GM21825 (cell line): ENCODE measurements at regions not wholly inside any gene's neighbourhood (a gene's known extent, or its start where the extent isn't known, plus 50 kb on each side); places are given as distances from the start of the nearest gene placed in this dataset.

Experiments
- ATAC-seq: cut with Tn5 transposase; IDR thresholded peaks from one replicate; pipeline ENCODE4 v1.9.1; 2021; ENCODE audit warnings: mild to moderate bottlenecking, moderate library complexity; ENCODE audit not compliant: unreplicated experiment

DNA sequence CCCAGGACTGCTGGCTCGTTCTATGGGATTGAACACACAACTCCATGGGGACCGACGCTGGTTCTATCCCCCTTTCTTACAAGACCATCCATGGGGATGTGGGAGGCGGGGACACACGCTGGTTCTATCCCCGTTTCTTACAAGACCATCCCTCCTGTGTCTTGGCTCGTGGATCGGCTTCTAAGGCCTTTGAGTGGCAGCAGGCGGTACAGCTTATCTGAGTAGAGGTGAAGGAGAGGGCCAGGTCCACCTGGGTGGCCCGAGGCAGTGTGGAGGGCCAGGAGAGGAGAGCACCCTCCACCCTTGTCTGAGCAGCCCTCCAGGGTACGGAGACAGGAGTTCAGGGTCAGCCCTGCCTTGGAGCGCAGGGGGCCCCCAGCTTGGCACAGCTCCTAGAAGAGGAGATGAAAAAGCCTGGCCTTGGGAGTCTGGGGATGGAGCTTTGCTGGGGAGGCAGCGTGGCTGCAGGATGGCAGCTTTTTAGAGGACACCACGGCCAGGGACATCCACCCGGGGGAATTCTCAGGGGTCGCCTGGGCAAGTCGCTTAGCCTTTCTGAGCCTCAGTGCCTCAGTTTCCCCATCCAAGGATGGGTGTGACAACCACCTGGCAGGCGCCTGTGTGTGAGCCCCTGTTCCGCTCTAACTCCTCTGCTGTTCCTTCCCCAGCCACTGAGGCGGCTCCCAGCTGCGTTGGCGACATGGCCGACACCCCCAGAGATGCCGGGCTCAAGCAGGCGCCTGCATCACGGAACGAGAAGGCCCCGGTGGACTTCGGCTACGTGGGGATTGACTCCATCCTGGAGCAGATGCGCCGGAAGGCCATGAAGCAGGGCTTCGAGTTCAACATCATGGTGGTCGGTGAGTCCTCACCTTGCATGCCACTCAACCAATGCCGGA lies 341.0 kb downstream of the SEC14L1 start:
- ATAC-seq, result no peak

DNA sequence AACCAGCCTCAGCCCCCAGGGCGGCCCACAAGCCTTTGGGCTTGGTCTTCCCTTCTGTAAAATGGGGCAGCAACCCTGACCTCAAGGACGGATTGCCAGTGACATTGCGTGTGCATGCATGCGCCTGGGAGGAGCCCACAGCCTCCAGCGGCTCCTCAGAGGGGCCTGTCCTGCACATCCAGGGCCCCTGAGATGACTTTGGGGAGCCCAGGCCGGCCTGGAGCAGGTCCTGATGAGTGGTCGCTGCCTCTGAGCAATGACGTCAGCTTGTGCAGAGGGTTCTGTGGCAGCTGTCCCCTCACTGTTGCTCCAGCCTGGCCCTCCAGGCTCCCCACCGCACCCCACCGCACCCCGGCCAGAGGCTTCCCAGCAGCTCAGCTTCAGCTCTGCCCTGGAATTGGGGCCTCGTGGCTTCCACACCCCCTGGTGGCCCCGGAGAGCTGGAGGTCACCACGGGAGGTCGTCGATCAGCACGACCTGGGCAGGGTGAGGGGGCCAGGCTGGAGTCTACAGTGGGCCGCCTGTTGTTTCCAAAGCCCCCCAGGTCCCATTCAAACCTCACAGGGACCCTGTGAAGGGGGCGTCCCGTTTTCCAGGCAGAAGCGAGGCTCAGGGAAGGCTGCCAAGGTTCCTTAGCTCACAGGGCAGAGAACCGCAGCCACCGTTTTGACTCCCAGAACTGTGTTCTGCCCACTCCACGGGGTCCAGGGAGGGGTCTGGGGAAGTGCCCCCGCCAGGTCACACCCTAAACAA lies 341.8 kb downstream of the SEC14L1 start:
- ATAC-seq, result no peak

DNA sequence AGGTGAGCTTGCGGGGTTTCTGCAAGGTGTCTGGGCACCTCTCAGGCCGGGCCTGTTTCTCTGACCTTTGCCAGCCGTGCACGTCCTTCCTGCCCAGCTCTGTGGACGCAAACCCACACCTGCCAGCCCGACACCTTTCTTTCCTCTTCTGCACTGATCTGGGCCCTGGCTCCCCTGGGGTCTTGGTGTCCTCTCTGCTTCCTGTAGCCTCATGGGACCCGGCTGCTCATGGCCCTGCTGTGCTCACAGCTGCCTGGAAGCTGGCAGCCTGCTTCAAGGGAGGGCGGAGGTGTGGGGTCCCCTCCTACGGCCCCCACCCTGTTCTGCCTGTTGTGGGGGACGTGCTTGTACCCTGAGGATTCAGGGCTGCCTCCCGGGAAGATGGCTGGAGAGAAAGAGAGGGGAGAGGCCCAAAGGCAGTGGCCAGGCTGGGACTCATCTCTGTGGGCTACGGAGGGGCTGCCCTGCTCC lies 342.4 kb downstream of the SEC14L1 start:
- no peak for ATAC-seq

DNA sequence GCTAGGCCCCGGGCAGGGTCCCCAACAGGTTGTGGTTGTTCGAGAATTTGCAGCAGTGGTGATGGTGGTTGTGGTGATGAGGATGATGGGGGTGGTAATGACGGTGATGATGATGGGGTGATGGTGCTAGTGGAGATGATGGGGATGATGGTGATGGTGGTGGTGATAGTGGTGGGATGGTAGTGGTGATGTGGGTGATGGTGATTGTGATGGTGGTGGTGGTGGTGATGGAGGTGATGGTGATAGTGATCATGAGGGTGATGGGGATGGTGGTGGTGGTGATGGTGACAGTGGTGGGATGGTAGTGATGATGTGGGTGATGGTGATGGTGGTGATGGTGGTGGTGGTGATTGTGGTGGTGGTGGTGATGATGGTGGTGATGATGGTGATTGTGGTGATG lies 343.3 kb downstream of the SEC14L1 start:
- ATAC-seq, result no peak

DNA sequence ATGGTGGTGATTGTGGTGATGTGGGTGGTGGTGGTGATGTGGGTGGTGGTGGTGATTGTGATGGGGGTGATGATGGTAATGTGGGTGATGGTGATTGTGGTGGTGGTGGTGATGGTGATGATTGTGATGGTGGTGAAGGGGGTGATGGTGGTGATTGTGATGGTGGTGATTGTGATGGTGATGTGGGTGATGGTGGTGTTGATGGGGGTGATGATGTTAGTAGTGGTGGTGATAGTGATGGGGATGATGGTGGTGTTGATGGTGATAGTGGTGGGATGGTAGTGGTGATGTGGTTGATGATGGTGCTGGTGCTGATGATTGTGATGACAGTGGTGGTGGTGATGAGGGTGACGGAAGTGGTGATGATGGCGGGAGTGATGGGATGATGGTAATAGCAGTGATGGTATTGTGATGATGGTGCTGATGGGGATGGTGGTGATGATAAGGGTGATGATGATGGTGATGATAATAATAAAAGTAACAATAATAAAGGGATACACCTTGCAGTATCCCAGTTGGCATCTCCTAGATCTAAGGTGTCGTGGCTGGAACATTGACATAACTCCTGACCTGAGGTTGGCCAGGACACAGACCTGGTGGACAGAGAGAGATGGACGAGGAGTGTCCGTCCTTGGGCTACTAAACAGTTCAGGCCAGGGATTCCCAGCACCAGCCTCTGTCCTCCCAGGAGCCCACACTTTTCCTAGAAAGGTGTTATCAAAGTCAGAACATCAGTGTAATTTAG lies 344.5 kb downstream of the SEC14L1 start:
- ATAC-seq, result no peak

DNA sequence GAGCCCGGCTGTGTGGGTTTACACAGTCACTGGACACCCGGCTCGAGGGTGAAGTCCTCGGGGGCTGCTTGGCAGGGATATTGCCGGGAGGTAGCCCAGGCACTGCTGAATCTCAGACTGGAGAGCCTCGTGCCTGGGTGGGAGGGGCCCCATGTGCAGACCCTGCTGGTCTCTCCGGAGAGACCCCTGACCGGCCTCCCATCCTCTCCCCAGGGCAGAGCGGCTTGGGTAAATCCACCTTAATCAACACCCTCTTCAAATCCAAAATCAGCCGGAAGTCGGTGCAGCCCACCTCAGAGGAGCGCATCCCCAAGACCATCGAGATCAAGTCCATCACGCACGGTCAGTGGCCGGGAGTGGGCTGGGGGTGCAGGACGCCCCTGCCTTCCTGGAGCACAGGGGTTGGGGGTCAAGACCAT lies 346.5 kb downstream of the SEC14L1 start:
- ATAC-seq, result no peak

DNA sequence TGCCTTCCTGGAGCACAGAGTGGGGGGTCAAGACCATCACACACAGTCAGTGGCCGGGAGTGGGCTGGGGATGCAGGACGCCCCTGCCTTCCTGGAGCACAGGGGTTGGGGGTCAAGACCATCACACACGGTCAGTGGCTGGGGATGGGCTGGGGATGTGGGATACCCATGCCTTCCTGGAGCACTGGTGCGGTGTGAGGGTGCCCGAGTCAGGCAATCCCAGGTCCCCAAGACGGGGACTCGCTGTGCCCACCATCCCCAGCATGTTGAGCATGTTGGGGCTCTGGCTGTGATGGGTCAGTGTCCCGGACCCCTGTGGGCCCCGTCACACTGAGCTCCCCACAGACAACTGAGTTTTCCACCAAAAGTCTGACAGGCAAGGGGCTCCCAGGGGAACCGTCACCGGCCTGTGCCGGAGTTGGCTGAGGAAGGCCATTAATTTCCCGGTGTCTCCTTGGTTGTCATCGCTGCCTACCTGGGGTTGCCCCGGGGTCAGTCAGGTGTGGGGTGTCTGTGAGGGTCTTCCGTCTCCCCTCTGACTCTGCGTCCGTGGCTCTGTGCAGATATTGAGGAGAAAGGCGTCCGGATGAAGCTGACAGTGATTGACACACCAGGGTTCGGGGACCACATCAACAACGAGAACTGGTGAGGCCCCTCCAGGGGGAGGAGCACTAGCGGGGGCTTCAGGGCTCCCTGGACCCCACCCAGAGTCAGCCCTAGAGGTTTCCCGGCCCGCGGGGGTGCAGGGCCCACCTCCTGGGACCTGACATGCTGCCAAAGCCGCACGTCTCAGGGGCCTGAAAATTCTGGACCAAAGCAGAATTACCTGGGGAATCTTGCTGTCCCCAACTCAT lies 347.1 kb downstream of the SEC14L1 start:
- ATAC-seq, result no peak

DNA sequence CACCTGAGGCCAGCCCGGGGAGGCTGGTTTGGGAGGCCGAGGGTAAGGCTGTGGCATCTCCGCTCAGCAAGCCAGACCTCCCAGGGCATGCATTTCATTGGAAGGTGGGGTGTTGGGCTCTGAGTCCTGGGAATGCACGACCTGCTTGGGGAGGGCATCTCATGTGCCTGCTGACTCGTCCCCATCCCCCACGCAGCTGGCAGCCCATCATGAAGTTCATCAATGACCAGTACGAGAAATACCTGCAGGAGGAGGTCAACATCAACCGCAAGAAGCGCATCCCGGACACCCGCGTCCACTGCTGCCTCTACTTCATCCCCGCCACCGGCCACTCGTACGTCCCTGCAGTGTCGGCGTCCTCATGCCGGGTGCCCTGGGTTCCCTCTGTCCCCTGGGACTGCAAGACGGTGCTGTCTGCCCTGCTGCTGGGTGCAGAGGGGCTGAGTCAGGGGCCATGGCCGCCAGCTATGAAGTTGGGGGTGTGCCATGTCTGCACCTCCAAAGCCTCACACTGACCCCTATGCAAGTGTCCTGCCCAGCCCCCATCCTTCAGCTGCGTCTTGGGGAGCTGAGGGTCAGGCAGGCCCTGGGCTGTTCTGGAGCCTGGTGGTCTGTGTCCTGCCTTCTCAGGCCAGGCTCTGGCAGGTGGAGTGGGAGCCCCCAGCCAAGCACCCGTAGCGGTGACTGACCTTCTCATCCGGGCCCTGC lies 347.9 kb downstream of the SEC14L1 start:
- no peak for ATAC-seq

DNA sequence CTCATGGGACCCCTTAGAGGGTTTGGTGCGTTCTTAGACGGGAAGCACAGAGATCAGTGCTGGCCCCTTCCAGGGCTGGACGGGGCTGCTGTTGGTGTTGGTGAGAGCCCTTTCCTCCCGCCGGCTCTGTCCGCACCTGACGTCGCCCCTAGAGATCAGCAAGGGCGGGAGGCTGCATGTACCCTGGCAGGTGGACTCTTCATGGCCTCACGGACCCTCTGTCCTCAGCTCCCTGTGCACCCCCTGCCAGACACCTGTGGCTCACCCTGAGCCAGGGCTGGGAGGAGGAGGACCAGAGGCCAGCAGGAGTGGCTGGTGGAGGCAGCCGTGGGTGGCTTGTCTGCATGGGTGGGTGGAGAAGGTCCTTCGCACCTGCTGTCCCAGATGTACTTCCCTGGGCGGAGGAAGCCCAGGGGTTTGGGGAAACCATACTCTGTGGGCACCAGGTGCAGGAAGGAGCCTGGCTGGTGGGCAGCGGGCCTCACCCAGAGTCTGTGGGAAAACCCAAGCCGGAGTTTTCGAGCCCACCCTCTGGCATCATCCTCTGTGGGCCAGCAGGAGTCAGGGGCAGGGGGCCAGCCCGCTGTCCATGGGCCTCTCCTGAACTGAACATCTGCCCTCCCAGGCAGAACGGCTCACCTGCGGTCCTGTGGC lies 348.6 kb downstream of the SEC14L1 start:
- ATAC-seq, result no peak

DNA sequence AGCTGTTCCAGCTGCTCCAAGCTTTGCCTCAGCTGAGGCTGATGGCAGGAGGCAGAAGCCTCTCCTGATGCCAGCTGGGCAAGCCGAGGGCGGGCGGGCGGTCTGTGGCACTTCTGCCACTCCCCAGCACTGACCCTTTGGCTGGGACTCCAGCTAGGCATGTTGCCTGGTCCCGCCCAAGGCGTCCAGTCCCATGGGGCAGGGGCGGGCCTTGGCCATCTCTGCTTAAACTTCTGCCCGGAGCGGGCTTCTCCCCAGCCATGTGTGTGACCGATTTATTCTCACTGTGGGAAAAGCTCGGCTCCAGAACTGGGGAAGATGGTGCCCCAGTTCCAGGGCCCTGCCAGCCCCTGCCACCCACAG lies 349.1 kb downstream of the SEC14L1 start:
- ATAC-seq, result no peak

DNA sequence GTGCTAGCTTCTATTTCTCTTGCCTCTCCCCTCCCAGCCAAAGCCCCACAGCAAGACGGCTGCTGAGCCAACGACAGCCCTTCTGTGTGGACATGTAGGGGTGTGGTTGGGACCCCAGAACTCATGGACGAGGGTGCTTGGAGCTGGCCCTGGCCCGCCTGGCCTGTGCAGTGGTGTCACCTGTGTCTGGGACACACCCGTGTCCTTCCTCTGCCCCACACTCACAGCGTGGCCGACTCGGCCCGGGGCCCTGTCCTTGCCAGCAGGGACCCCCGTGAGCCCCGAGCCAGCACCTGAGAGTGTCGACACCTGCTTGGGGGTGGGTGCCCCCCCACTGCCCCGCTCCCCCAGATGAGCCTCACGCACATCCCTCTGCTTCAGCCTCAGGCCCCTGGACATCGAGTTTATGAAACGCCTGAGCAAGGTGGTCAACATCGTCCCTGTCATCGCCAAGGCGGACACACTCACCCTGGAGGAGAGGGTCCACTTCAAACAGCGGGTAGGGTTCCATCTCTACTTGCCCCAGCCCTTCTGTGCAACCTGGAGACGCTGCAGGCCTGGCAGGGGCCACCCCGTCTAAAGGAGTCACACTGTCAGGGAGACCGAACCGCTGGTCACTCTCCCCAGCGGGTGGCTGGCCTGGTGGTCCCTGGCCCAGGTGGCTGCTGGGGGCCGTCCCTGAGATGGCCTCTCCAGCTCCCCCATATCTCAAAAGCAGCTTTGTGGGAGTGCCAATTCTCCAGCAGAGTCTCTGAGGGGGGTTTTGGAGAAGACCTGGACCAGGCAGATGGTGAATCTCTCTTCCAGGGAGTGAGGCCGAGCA lies 349.8 kb downstream of the SEC14L1 start:
- ATAC-seq, result no peak

DNA sequence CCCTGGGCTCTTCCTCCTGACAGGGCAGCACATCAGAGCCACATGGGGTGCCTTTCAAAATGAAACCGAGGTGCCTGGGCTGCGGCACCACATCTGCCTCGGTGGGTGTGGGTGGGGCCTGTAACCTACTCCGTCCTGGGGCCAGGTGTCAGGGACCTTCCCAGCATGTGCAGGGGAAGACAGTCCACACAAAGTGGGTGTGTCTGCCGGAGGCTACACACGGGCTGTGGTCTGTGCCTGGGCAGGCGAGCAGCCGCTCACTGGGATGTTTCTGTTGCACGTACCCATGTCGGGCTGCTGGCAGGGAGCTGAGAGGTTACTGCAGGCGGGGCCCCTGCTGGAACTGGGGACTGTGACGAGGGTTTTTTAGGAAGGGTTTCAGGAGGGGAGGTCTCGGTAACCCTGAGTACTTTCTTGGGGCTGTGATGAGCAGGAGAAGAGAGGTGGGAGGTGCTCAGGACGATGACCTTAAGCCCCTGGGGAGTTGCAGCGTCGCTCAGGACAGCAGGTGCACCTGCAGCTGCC lies 351.2 kb downstream of the SEC14L1 start:
- ATAC-seq, result no peak

DNA sequence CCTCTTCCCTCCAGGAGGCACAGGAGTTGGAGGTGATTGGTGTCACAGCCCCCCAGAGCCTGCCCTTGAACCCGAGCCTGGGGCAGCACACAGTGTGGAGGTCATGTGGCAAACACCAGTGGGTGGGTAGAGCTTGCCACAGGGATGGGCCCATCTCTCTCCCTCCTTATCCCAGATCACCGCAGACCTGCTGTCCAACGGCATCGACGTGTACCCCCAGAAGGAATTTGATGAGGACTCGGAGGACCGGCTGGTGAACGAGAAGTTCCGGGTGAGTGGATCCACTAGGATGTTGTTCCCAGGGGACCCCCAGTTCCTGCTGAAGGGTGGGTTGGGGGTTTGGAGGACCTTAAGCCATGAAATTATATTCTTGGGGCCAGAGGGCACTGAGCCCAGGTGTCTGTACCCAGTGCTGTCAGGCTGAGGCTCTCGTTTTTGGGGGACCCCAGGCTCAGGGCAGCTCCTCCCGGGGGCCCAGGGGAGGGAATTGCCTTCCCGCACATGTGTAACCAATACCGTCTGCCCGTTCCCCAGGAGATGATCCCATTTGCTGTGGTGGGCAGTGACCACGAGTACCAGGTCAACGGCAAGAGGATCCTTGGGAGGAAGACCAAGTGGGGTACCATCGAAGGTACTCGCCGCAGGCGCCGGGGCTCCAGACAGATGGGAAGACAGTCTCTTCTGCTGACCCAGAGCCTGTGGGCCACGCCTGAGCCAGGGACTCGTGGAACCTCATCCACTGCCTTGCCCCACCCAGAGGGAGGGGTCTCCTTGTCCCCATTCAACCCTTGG lies 351.9 kb downstream of the SEC14L1 start:
- no peak for ATAC-seq

DNA sequence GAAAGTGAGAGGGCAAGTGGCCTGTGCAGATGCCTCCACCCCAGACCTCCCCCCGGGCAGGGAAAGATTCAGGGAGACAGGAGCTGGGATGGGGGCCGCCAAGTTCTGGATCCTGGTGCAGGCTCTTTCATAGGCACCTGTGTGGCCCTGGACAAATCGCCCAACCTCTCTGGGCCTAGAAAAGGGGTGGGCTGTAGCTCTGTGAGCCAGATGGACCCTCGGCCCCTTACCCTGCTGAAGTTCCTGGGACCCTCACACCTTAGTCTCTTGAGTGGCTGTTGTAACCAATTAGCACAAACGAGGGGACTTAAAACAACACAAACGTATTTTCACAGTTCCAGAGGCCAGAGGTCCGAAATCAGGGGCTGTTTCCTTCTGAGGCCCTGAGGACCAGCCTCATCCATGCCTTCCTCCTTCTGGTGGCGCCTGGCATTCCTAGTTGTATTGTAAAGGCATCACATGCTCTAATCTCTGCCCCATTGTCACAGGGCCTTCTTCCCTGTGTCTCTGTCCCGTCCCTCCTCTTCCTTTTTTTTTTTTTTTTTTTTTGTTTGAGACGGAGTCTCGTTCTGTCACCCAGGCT lies 352.6 kb downstream of the SEC14L1 start:
- ATAC-seq, result no peak

DNA sequence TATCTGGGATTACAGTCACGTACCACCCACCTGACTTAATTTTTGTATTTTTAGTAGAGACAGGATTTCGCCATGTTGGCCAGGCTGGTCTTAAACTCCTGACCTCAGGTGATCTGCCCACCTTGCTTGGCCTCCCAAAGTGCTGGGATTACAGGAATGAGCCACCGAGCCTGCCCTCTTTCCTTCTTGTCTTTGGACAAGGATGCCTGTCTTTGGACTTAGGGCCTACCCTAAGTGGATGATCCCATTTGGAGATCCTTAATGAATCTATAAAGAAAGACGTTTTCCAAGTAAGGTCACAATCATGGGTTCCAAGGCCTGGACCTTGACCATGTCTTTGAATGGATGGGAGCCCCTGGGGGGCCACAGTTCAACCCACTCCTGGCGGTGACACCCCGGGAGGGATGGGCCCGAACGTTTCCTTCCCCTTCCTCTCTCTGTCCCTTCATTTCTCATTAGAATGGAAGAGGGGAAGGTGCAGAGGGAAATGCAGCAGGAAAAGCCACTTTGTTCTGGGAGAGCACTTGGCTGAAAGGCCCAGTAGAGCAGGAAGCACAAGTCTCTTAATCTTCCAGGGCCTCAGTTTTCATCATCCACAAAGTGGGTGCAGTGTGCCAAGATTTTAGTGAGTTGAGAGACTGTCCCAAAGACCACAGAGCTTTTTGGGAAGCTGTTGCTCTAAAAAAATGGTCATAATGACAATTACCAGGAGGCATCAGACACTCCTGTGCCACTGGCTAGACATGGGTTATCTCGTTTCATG lies 353.3 kb downstream of the SEC14L1 start:
- ATAC-seq, result no peak

DNA sequence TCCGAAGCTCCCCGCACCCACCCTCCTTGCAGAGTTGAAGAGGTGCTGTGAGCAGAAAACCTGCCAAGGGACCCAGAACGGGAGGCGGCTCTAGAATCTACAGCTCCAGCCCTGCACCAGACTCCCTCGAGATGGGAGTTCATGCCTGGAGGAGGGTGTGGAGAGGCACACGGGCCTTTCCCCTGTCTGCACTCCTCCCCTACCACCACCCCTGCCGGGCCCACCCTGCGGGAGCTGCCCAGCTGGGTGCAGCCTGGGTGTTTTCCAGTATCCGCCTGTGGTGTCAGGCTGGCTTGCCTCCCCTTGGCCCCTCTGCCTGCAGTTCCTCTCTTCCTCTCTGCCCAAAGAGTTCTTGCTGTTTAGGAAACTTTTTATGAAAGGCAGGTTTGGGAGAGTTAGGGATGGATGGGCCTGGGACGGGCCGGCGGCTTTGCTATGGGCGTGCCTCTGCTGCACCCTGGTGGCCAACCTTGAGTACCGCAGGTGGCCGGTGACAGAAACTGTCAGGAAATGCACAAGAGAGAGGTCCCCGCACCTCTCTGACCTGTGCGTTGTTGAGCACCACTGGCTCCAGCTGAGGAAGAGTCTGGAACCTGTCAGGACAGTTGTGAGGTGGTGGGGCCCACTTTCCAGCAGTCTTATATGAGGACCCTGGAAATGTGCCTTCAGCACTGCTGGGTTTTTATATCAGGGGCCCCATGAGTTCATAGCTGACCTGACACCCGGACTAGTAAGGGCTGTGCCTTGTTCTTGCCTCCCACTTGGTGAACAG lies 354.1 kb downstream of the SEC14L1 start:
- peak; percentile 62 for ATAC-seq
